DND-41 (cell line): ENCODE measurements at regions not wholly inside any gene's neighbourhood (a gene's known extent, or its start where the extent isn't known, plus 50 kb on each side); places are given as distances from the start of the nearest gene placed in this dataset.

Source experiments
- ATAC-seq: fragments of 200-7000 bp; cut with Tn5 transposase; 3 replicates; pipeline ENCODE4 v1.9.1; 2021; ENCODE audit warnings: low read depth; ENCODE audit not compliant: insufficient read depth
- DNase-seq: peaks from one replicate; pipeline ENCODE4 v3.0.0-alpha.2; 2020
- H2AFZ ChIP-seq: 2 replicates; pipeline ENCODE4 v1.6.0; 2012; ENCODE audit warnings: low read depth, low read length
- H3K27ac ChIP-seq: 2 replicates; pipeline ENCODE4 v1.5.1; 2012; ENCODE audit warnings: low read length, inconsistent platforms
- H3K27me3 ChIP-seq: fragments of 200-600 bp; sonication (generic); 2 replicates; pipeline ENCODE4 v1.6.0; 2012; ENCODE audit warnings: low read length, mild to moderate bottlenecking, inconsistent platforms; ENCODE audit not compliant: insufficient read depth, poor library complexity
- H3K36me3 ChIP-seq: 2 replicates; pipeline ENCODE4 v1.5.1; 2012; ENCODE audit warnings: low read length, inconsistent platforms; ENCODE audit not compliant: insufficient read depth
- H3K4me1 ChIP-seq: 2 replicates; pipeline ENCODE4 v1.5.1; 2012; ENCODE audit warnings: mild to moderate bottlenecking, low read length; ENCODE audit not compliant: insufficient read depth
- H3K4me2 ChIP-seq: 2 replicates; pipeline ENCODE4 v1.6.0; 2012; ENCODE audit warnings: mild to moderate bottlenecking, moderate library complexity, low read length, inconsistent platforms; ENCODE audit not compliant: insufficient read depth
- H3K4me3 ChIP-seq, 2 experiments: fragments of 200-600 bp in 1 of 2; shearing (Covaris generic) in 1 of 2; 2 replicates each; pipeline ENCODE4 v1.5.1; 2012 to 2016; ENCODE audit warnings: inconsistent platforms in 2 of 2, low read length in 2 of 2, mild to moderate bottlenecking in 2 of 2, low read depth in 1 of 2, moderate library complexity in 1 of 2
- H3K79me2 ChIP-seq: 2 replicates; pipeline ENCODE4 v1.6.0; 2012; ENCODE audit warnings: low read length, inconsistent platforms; ENCODE audit not compliant: insufficient read depth
- H3K9ac ChIP-seq: 2 replicates; pipeline ENCODE4 v1.6.0; 2012; ENCODE audit warnings: low read depth, mild to moderate bottlenecking, inconsistent platforms, low read length, moderate library complexity
- H3K9me3 ChIP-seq: 2 replicates; pipeline ENCODE4 v1.5.1; 2012; ENCODE audit warnings: low read length, moderate library complexity, mild to moderate bottlenecking, inconsistent platforms; ENCODE audit not compliant: insufficient read depth, severe bottlenecking
- H4K20me1 ChIP-seq: 2 replicates; pipeline ENCODE4 v1.6.0; 2012; ENCODE audit warnings: low read length; ENCODE audit not compliant: insufficient read depth
- CTCF ChIP-seq: IDR thresholded peaks from 2 replicates; pipeline ENCODE4 v1.5.1; 2012; ENCODE audit warnings: borderline replicate concordance, low read length, moderate library complexity, mild to moderate bottlenecking; ENCODE audit not compliant: poor library complexity, severe bottlenecking; ENCODE audit errors: extremely low read depth
- EZH2 ChIP-seq: IDR thresholded peaks from 3 replicates; pipeline ENCODE4 v1.6.1; 2012; ENCODE audit warnings: borderline replicate concordance, low read depth, mild to moderate bottlenecking, moderate library complexity, low read length, inconsistent platforms; ENCODE audit not compliant: severe bottlenecking

DNA sequence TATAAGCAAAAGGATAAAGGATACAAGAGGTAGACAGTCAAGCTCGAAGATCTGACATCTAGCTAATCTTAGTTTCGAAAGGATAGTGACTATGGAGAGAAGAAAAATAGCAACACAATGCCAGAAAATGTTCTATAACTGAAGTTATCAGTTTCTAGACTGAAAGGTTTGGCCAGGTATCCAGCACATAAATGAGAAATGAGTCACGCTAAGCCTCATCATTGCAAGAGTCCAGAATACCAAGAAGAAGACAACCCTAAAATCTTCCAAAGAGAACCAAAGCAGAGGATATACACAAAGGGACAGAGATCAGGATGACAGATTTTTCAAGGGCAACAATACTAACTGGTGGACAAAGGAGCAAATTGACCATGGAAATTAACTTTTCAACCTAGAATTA lies 237.0 kb downstream of the POSTN start:
- Histone ChIP-seq H3K79me2 (no peaks in the 10 kb centered on the region), H3K36me3 (no peaks in the 10 kb centered on the region), H2AFZ (no peak overlapping the region), H4K20me1 (no peaks in the 10 kb centered on the region), H3K9ac (no peak overlapping the region), H3K27me3 (no peaks in the 10 kb centered on the region), H3K4me3 (no peak overlapping the region), H3K27ac (no peak overlapping the region), H3K9me3 (no peaks in the 10 kb centered on the region), H3K4me1 (no peaks in the 10 kb centered on the region), H3K4me2 (no peak overlapping the region)
- DNase-seq (no peak), ATAC-seq (no peak)
- TF ChIP-seq EZH2, result no peak
- no peak for TF ChIP-seq CTCF

DNA sequence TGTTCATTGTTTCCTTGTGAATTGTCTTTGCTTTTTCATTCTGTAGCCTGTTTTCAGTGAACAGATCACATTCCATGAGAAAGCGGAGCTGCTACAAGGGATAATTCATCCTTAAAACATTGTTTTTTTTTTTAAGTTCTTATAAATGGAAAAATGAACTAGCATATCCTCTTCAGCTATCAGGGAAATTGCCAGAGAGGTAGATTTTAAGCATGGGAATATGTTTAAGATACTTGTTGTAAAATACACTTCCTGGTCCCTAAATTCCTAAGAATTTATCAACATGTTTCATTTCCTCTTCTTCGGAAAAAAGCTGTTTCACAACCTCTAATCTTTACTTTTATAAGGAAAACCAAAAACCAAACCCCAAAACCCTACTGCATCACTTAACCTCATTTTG lies 238.0 kb downstream of the POSTN start:
- H3K9me3 ChIP-seq, result no peaks in the 10 kb centered on the region
- H3K27ac ChIP-seq, result no peak overlapping the region
- ATAC-seq, result no peak
- no peak overlapping the region for H2AFZ ChIP-seq
- H3K79me2 ChIP-seq, result no peaks in the 10 kb centered on the region
- no peak overlapping the region for H3K9ac ChIP-seq
- H3K4me1 ChIP-seq, result no peaks in the 10 kb centered on the region
- H3K27me3 ChIP-seq, result no peaks in the 10 kb centered on the region
- no peak overlapping the region for H3K4me2 ChIP-seq
- TF ChIP-seq EZH2, result no peak
- no peak for TF ChIP-seq CTCF
- H4K20me1 ChIP-seq, result no peaks in the 10 kb centered on the region
- no peak for DNase-seq
- H3K36me3 ChIP-seq, result no peaks in the 10 kb centered on the region
- no peak overlapping the region for H3K4me3 ChIP-seq

DNA sequence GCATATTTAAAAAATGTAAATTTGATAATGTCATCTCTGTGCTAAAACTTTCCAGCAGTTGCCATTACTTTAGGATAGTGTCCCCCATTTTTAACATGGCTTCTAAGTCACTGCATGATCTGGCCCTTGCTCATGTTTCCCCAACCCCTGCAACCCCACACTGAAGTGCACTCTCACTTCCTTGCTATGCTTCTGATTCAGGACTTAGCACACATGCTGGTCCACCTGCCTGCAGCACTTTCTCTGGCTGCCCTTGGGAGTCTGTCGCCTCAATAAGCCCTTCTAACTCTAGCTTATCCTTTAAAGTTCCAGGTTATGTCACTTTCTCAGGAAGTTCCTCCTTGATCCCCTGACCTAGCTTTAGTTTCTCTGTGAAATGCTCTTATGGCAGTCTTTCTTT lies 241.0 kb downstream of the POSTN start:
- DNase-seq (no peak), ATAC-seq (no peak)
- Histone ChIP-seq H3K4me1 (no peaks in the 10 kb centered on the region), H3K9ac (no peak overlapping the region), H3K4me2 (no peak overlapping the region), H3K36me3 (no peaks in the 10 kb centered on the region), H3K27me3 (no peaks in the 10 kb centered on the region), H2AFZ (no peak overlapping the region), H3K9me3 (no peaks in the 10 kb centered on the region), H4K20me1 (no peaks in the 10 kb centered on the region), H3K27ac (no peak overlapping the region), H3K79me2 (no peaks in the 10 kb centered on the region), H3K4me3 (no peak overlapping the region)
- TF ChIP-seq CTCF, result no peak
- no peak for TF ChIP-seq EZH2

DNA sequence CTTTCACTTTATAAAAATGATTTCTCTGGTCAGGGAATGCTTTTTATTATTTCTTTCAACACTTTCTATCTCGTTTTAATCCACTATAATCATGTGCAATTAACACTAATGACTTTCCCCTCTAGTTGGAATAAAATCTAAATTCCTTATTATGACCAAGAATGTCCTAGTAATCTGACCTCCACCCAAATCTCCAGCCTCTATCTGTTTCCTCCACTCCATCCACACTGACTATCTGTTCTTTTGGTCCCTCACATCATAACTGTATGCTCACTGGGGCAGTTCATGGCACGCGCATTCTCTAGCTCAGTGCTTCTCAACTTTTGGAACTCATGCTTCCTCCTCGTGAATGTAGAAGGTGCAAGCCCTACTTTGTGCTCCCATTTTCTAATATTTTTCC lies 244.7 kb downstream of the POSTN start:
- Histone ChIP-seq H3K27me3 (no peaks in the 10 kb centered on the region), H4K20me1 (no peaks in the 10 kb centered on the region), H3K79me2 (no peaks in the 10 kb centered on the region), H3K27ac (no peak overlapping the region), H3K9ac (no peak overlapping the region), H2AFZ (no peak overlapping the region), H3K36me3 (no peaks in the 10 kb centered on the region), H3K9me3 (no peaks in the 10 kb centered on the region), H3K4me3 (no peak overlapping the region), H3K4me2 (no peak overlapping the region), H3K4me1 (no peaks in the 10 kb centered on the region)
- ATAC-seq (no peak), DNase-seq (no peak)
- TF ChIP-seq CTCF (no peak), EZH2 (no peak)
